Gastroesophageal sphincter (tissue), 3 donors: ENCODE measurements at regions not wholly inside any gene's neighbourhood (a gene's known extent, or its start where the extent isn't known, plus 50 kb on each side); places are given as distances from the start of the nearest gene placed in this dataset.

Source experiments
- POLR2A ChIP-seq, 2 donors: fragments of 450-650 bp; IDR thresholded peaks; one replicate each; pipeline ENCODE4 v1.6.1; 2017; ENCODE audit warnings: antibody characterized with exemption in 2 of 2, mild to moderate bottlenecking in 2 of 2, moderate library complexity in 1 of 2
- TF ChIP-seq, protein P1 (sequence below), 4 experiments: fragments of 200-600 bp in 2 of 4; fragments of 450-650 bp in 2 of 4; sonication (generic) in 1 of 4; IDR thresholded peaks; one replicate each; pipeline ENCODE4 v1.5.1; 2017 to 2019; ENCODE audit warnings: antibody characterized with exemption in 4 of 4, mild to moderate bottlenecking in 2 of 4, moderate library complexity in 2 of 4

DNA sequence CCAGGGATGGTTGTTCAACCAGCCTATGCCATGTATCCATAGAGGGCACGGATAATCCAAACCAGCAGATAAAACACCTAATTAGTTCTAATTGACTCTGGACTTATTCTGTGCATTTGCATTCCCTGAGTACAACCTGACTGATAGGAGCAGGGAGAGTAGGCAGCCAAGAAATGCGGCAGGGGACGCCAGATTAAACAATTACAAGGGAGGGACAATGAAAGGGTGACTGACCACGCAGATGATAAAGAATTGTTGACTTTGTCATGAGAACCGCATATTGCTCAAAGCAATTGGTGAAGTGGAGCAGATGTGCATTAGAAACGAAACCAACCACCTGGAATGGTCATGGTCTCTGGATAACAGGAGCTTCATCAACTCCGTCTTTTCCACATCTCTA lies 369.1 kb upstream of the FRG2C start:
- TF ChIP-seq, protein P1, sequence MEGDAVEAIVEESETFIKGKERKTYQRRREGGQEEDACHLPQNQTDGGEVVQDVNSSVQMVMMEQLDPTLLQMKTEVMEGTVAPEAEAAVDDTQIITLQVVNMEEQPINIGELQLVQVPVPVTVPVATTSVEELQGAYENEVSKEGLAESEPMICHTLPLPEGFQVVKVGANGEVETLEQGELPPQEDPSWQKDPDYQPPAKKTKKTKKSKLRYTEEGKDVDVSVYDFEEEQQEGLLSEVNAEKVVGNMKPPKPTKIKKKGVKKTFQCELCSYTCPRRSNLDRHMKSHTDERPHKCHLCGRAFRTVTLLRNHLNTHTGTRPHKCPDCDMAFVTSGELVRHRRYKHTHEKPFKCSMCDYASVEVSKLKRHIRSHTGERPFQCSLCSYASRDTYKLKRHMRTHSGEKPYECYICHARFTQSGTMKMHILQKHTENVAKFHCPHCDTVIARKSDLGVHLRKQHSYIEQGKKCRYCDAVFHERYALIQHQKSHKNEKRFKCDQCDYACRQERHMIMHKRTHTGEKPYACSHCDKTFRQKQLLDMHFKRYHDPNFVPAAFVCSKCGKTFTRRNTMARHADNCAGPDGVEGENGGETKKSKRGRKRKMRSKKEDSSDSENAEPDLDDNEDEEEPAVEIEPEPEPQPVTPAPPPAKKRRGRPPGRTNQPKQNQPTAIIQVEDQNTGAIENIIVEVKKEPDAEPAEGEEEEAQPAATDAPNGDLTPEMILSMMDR (IDR thresholded peaks at IDR 0.05): no peak
- no peak for TF ChIP-seq POLR2A (IDR thresholded peaks at IDR 0.05)
